Peyer's patch (tissue), 4 donors: ENCODE measurements at regions not wholly inside any gene's neighbourhood (a gene's known extent, or its start where the extent isn't known, plus 50 kb on each side); places are given as distances from the start of the nearest gene placed in this dataset.

Experiments
- DNase-seq, 3 donors: peaks; one replicate each; pipeline ENCODE4 v3.0.0-alpha.2; 2017 to 2019
- H3K27ac ChIP-seq, 4 donors: fragments of 200-600 bp; sonication (generic); one replicate each; pipeline ENCODE4 v1.5.1; 2016 to 2019
- H3K27me3 ChIP-seq, 2 donors: fragments of 200-600 bp; sonication (generic); one replicate each; pipeline ENCODE4 v1.5.1; 2019
- H3K36me3 ChIP-seq, 3 donors: fragments of 200-600 bp; sonication (generic); one replicate each; pipeline ENCODE4 v1.5.1; 2016 to 2019
- H3K4me1 ChIP-seq, 4 donors: fragments of 200-600 bp; sonication (generic); one replicate each; pipeline ENCODE4 v1.5.1; 2016 to 2019
- H3K4me3 ChIP-seq, 4 donors: fragments of 200-600 bp; sonication (generic); 1 replicate in 3 of 4; 2 replicates in 1 of 4; pipeline ENCODE4 v1.5.1; 2016 to 2019; ENCODE audit warnings: mild to moderate bottlenecking in 1 of 4
- H3K9me3 ChIP-seq, 4 donors: fragments of 200-600 bp; sonication (generic); one replicate each; pipeline ENCODE4 v1.5.1; 2016 to 2019; ENCODE audit warnings: mild to moderate bottlenecking in 1 of 4
- CTCF ChIP-seq, 6 experiments: fragments of 450-650 bp in 4 of 6; fragments of 200-600 bp in 2 of 6; sonication (generic) in 1 of 6; IDR thresholded peaks; one replicate each; pipeline ENCODE4 v1.5.1; 2017 to 2019; ENCODE audit warnings: antibody characterized with exemption in 6 of 6, mild to moderate bottlenecking in 3 of 6, moderate library complexity in 1 of 6
- POLR2A ChIP-seq, 2 donors: fragments of 450-650 bp; IDR thresholded peaks; one replicate each; pipeline ENCODE4 v1.5.1; 2017; ENCODE audit warnings: antibody characterized with exemption in 2 of 2, mild to moderate bottlenecking in 2 of 2, moderate library complexity in 2 of 2

GRCh38 chr11:104279587-104279986, 115.6 kb upstream of the PDGFD start:
- no peak for TF ChIP-seq CTCF (IDR thresholded peaks at IDR 0.05)
- no peak for TF ChIP-seq POLR2A (IDR thresholded peaks at IDR 0.05)
- Histone ChIP-seq H3K27ac (no peak overlapping the region), H3K36me3 (no peaks in the 10 kb centered on the region), H3K27me3 (no peaks in the 10 kb centered on the region), H3K4me1 (no peaks in the 10 kb centered on the region), H3K9me3 (no peaks in the 10 kb centered on the region), H3K4me3 (no peak overlapping the region)
- DNase-seq, result no peak

GRCh38 chr11:104275992-104276391, 112.0 kb upstream of the PDGFD start:
- Histone ChIP-seq H3K27ac (no peak overlapping the region), H3K36me3 (no peaks in the 10 kb centered on the region), H3K9me3 (no peaks in the 10 kb centered on the region), H3K4me3 (no peak overlapping the region), H3K4me1 (no peaks in the 10 kb centered on the region), H3K27me3 (no peaks in the 10 kb centered on the region)
- no peak for DNase-seq
- TF ChIP-seq CTCF (IDR thresholded peaks at IDR 0.05) (no peak), POLR2A (IDR thresholded peaks at IDR 0.05) (no peak)

- Histone ChIP-seq H3K9me3 (no peaks in the 10 kb centered on the region), H3K36me3 (no peaks in the 10 kb centered on the region), H3K4me3 (no peak overlapping the region), H3K27me3 (no peaks in the 10 kb centered on the region), H3K27ac (no peak overlapping the region), H3K4me1 (no peaks in the 10 kb centered on the region)
- TF ChIP-seq CTCF (IDR thresholded peaks at IDR 0.05), result no peak
- TF ChIP-seq POLR2A (IDR thresholded peaks at IDR 0.05), result no peak
- DNase-seq, result no peak
These were observed 96.5 kb upstream of the PDGFD start for GRCh38 chr11:104260456-104260855.

GRCh38 chr11:104259121-104259610, 95.2 kb upstream of the PDGFD start:
- Histone ChIP-seq H3K4me1 (no peaks in the 10 kb centered on the region), H3K36me3 (no peaks in the 10 kb centered on the region), H3K9me3 (no peaks in the 10 kb centered on the region), H3K27ac (no peak overlapping the region), H3K4me3 (no peak overlapping the region), H3K27me3 (no peaks in the 10 kb centered on the region)
- no peak for TF ChIP-seq POLR2A (IDR thresholded peaks at IDR 0.05)
- no peak for TF ChIP-seq CTCF (IDR thresholded peaks at IDR 0.05)
- no peak for DNase-seq

- no peaks in the 10 kb centered on the region for H3K4me1 ChIP-seq
- no peak for TF ChIP-seq POLR2A (IDR thresholded peaks at IDR 0.05)
- peak in 1 of 6 experiments; percentile 8 for TF ChIP-seq CTCF (IDR thresholded peaks at IDR 0.05)
- no peak for DNase-seq
- no peak overlapping the region for H3K4me3 ChIP-seq
- no peaks in the 10 kb centered on the region for H3K36me3 ChIP-seq
- no peaks in the 10 kb centered on the region for H3K9me3 ChIP-seq
- no peak overlapping the region for H3K27ac ChIP-seq
- H3K27me3 ChIP-seq, result no peaks in the 10 kb centered on the region
These were observed 92.6 kb upstream of the PDGFD start for GRCh38 chr11:104256525-104256924.

- DNase-seq, result peak in 1 of 3 donors; percentile 45
These were observed 90.4 kb upstream of the PDGFD start for GRCh38 chr11:104254347-104254746.

More at GRCh38 chr11:104254347-104254746, 90.4 kb upstream of the PDGFD start:
- Histone ChIP-seq H3K36me3 (no peaks in the 10 kb centered on the region), H3K27ac (no peak overlapping the region), H3K27me3 (no peaks in the 10 kb centered on the region), H3K9me3 (no peaks in the 10 kb centered on the region), H3K4me3 (no peak overlapping the region), H3K4me1 (no peaks in the 10 kb centered on the region)
- TF ChIP-seq POLR2A (IDR thresholded peaks at IDR 0.05), result no peak
- peak in 3 of 6 experiments; percentile 23 to 39 (median 35) for TF ChIP-seq CTCF (IDR thresholded peaks at IDR 0.05)
